Muscle of back (tissue), 3 donors: ENCODE measurements at regions not wholly inside any gene's neighbourhood (a gene's known extent, or its start where the extent isn't known, plus 50 kb on each side); places are given as distances from the start of the nearest gene placed in this dataset.
"Not testable (repeated sequence)": the region's sequence is repeated elsewhere in the genome, so short reads cannot be mapped to it uniquely, and the experiment has no call there.

Experiments
- DNase-seq, 3 donors: peaks; one replicate each; pipeline versions ENCODE4 v3.0.0 to v3.0.0-alpha.2; 2013

GRCh38 chr7:52270301-52270700, 765.1 kb upstream of the POM121L12 start:
- DNase-seq: no peak

- no peak for DNase-seq
These were observed 765.8 kb upstream of the POM121L12 start for GRCh38 chr7:52269669-52270068.

- DNase-seq: no peak
These were observed 774.4 kb upstream of the POM121L12 start for GRCh38 chr7:52261057-52261456.

- no peak for DNase-seq
These were observed 775.3 kb upstream of the POM121L12 start for GRCh38 chr7:52260046-52260665.

GRCh38 chr7:52257890-52258289, 777.5 kb upstream of the POM121L12 start:
- DNase-seq: peak in 2 of 3 donors; percentile 13 to 37

GRCh38 chr7:52254396-52255010, 780.9 kb upstream of the POM121L12 start:
- DNase-seq: no peak

- no peak for DNase-seq
These were observed 781.5 kb upstream of the POM121L12 start for GRCh38 chr7:52253953-52254352.

GRCh38 chr7:52249741-52250140, 785.7 kb upstream of the POM121L12 start:
- no peak for DNase-seq

- no peak for DNase-seq
These were observed 787.9 kb upstream of the POM121L12 start for GRCh38 chr7:52247518-52247917.

GRCh38 chr7:52243685-52244084, 791.7 kb upstream of the POM121L12 start:
- no peak for DNase-seq

- no peak for DNase-seq
These were observed 802.2 kb upstream of the POM121L12 start for GRCh38 chr7:52233248-52233647.

- DNase-seq: no peak
These were observed 823.5 kb upstream of the POM121L12 start for GRCh38 chr7:52211930-52212329.

GRCh38 chr7:52209614-52210013, 825.8 kb upstream of the POM121L12 start:
- DNase-seq: no peak

- DNase-seq: peak; percentile 30 to 64 (median 40)
These were observed 838.2 kb upstream of the POM121L12 start for GRCh38 chr7:52197221-52197620.

GRCh38 chr7:52195664-52196063, 839.8 kb upstream of the POM121L12 start:
- no peak for DNase-seq

- DNase-seq: no peak
These were observed 846.2 kb upstream of the POM121L12 start for GRCh38 chr7:52189153-52189778.

- no peak for DNase-seq
These were observed 851.3 kb upstream of the POM121L12 start for GRCh38 chr7:52184006-52184703.

GRCh38 chr7:52179934-52180333, 855.5 kb upstream of the POM121L12 start:
- no peak for DNase-seq

- no peak for DNase-seq
These were observed 851.5 kb upstream of the COBL start for GRCh38 chr7:52168085-52168484.

- DNase-seq: no peak
These were observed 846.7 kb upstream of the COBL start for GRCh38 chr7:52163311-52163710.

- no peak for DNase-seq
These were observed 844.9 kb upstream of the COBL start for GRCh38 chr7:52161483-52161882.

GRCh38 chr7:52159421-52159820, 842.8 kb upstream of the COBL start:
- DNase-seq: not testable (repeated sequence)

GRCh38 chr7:52154382-52154781, 837.8 kb upstream of the COBL start:
- DNase-seq: no peak
